AG09309 (cell line): ENCODE measurements at regions not wholly inside any gene's neighbourhood (a gene's known extent, or its start where the extent isn't known, plus 50 kb on each side); places are given as distances from the start of the nearest gene placed in this dataset.

ENCODE experiments used
- DNase-seq: peaks from one replicate; pipeline ENCODE4 v3.0.0-alpha.2; 2010; ENCODE audit warnings: low read depth
- H3K4me3 ChIP-seq: 2 replicates; pipeline ENCODE4 v1.5.1; 2011; ENCODE audit warnings: mild to moderate bottlenecking, low read depth, low read length, moderate library complexity; ENCODE audit not compliant: control insufficient read depth
- TF ChIP-seq, protein P1 (sequence below): IDR thresholded peaks from 2 replicates; pipeline ENCODE4 v1.5.1; 2011; ENCODE audit warnings: mild to moderate bottlenecking, low read depth, low read length, inconsistent platforms; ENCODE audit not compliant: insufficient read depth, control insufficient read depth; ENCODE audit errors: missing control alignments

DNA sequence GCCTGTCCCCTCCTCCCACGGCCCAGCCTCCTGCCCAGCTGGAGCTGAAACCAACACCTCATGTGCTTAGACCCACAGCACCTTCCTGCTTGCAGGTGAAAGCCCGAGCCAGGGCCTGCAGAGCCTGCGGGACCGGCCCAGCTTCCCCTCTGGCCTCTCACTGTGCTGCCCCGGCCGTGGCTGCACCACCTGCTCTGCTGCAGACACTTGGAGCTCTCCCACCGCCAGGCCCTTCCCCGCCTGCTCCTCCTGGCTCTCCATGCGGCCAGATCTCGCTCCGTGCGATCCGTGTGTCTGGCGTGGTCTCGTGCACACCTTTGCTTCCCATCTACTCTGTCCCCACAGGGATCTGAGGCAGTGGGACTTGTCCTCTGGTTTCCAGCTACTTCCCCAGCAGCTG, 72.2 kb upstream of the FBRSL1 start:
- TF ChIP-seq, protein P1, sequence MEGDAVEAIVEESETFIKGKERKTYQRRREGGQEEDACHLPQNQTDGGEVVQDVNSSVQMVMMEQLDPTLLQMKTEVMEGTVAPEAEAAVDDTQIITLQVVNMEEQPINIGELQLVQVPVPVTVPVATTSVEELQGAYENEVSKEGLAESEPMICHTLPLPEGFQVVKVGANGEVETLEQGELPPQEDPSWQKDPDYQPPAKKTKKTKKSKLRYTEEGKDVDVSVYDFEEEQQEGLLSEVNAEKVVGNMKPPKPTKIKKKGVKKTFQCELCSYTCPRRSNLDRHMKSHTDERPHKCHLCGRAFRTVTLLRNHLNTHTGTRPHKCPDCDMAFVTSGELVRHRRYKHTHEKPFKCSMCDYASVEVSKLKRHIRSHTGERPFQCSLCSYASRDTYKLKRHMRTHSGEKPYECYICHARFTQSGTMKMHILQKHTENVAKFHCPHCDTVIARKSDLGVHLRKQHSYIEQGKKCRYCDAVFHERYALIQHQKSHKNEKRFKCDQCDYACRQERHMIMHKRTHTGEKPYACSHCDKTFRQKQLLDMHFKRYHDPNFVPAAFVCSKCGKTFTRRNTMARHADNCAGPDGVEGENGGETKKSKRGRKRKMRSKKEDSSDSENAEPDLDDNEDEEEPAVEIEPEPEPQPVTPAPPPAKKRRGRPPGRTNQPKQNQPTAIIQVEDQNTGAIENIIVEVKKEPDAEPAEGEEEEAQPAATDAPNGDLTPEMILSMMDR, result no peak
- no peak for DNase-seq
- no peak overlapping the region for H3K4me3 ChIP-seq

DNA sequence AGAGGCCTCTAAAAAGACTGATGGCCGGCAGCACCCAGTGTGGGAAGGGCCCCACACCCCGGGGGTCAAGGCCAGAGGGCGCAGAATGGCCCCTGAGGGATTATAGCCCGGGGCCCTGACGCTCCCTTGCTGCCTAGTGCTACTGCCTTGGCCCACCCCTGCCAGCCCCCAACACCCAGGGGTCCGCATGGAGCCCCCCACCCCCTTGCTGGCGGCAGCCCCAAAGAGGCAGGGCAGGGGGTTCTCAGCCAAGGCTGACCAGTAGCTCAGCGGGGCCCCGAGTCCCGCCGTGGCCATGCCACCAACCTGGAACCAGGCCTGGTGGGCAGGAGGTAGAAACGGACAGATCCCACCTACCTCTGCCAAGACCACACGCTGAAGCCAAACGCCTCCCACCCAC, 73.1 kb upstream of the FBRSL1 start:
- TF ChIP-seq, protein P1, result no peak
- no peak for DNase-seq
- no peak overlapping the region for H3K4me3 ChIP-seq

DNA sequence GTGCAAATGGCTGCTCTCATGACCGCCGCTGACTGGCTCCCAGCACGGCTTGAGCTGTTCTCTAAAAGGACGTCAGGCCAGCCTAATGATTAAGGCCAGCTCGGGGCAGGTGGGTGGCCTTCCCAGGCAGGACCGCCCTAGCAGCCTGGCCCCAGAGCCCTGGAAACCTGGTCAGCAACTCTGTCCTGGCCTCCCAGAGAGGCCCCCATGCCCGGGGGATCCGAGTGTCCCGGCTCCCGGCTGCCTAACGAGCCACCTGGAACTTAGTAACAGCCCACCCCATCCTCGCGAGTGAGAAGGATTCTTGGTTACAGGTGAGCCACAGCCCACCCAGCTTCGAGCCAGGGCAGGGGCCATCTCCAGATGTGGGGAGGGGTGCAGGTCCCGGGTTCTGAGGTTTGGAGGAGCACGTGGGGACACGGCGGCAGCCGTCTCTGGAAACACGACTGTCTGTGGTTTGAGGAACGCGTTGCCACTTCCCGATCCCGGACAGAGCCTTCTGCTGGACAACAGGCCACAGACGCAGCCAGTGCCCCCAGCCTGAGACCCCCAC, 73.8 kb upstream of the FBRSL1 start:
- no peak for DNase-seq
- TF ChIP-seq, protein P1, result no peak
- H3K4me3 ChIP-seq, result no peak overlapping the region

DNA sequence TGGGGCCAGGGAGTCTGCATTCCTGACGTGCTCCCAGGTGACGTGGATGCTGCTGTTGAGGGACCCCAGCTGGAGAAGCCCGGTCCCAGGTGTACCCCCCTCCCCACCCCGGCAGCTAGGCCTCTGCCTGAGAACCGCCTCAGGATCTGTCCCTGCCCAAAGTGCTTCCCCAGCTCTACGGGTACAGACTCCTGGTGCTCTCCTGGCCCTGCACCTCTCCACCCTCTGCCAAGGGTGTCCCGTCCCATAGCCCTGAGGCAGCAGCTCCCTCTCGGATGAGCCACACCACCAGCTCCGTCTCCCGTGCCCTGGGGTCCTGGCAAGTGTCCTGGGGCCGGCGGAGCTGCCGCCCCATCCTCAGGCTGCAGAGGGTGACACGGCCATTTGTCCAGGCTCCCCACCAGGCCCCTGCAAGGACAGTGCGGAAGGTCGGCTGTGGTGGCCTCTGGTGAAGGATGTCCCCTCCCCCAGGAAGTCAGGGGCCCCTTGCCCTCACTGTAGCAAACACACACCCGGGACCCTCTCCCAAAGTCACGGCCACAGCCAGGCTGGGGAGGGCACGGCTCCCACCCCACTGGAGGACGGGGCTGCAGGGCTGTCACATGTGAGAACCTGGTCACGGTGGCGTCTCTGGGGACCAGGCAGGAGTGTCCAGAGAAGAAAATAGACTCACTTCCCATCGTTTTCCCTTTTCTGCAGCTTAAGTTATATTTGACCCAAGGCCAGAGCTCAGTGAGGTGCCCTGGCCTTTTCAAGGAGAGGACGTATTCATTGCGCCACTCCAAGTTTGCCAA, 74.4 kb upstream of the FBRSL1 start:
- no peak for DNase-seq
- H3K4me3 ChIP-seq, result no peak overlapping the region
- TF ChIP-seq, protein P1, result no peak

DNA sequence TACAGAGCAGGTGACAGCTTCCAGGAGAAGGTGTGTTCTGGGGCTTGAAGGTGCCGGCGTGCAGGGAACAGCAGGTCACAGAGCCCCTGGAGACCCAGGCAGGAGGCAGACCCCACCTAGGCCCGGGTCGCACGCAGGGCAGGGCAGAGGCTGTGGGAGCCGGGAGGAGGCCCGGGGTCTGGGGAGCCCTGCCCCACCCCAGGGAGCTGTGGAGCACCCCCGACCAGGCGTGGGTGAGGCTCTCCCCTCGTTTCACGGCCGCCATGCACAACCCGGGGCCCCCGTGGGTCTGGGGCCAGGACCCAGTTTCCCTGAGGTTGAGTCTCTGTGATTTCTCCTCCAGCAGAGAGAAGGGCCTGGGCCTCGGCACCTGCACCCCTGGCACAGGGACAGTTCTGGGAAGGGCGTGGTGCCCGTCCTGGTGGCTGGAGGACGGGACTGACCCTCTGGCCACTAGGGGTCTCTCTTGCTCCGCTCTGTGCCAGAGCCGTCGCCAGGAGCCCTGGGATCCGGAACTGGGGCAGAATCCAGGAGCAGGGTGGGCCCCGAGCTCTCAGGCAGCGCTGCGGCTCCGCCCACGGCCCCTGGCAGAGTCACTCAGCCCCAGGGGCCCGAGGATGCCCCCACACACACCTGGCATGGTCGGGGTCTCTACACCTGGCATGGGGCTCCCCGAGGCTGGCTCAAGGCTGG, 75.2 kb upstream of the FBRSL1 start:
- TF ChIP-seq, protein P1, result peak; percentile 96
- no peak overlapping the region for H3K4me3 ChIP-seq
- peak; percentile 18 for DNase-seq

DNA sequence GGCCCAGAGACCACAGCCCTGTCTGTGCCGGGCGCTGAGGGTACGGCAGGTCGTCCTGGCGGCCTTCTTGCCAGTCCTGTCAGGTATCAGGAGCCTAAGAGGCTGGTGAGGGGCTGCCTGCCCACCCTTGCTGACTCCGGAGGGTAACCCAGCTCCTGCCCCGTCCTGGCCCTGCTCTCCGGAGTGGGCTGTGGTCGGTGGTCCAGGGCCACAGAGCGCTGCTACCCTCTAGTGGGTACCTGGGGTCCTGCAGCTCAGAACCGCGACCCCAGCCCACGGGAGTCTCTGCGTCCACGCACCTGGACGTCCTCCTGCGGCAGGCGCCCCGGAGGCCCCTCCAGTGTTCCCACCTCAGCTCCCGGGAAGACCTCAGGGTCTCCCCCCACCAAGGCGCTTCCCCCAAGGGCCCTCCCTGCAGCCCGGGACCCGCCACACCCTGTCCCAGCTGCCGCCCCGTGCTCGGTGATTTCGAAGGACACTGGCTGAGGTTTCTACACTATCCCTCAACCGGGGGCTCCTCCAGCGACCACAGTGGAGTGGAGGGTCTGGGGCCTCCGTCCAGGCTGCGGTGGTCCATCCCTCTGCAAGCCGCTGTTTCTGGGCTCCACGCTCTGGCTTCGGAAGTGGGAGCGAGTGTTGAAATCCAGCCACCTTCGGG, 75.9 kb upstream of the FBRSL1 start:
- H3K4me3 ChIP-seq, result no peak overlapping the region
- TF ChIP-seq, protein P1, result peak; percentile 53
- DNase-seq, result no peak
